ENCODE measurements at regions not wholly inside any gene's neighbourhood (a gene's known extent, or its start where the extent isn't known, plus 50 kb on each side); places are given as distances from the start of the nearest gene placed in this dataset.

- TF ChIP-seq POLR2A (IDR thresholded peaks at IDR 0.05) = no peak
- no peak for TF ChIP-seq CTCF (IDR thresholded peaks at IDR 0.05)
- TF ChIP-seq POLR2AphosphoS5 (IDR thresholded peaks at IDR 0.05) = no peak
Observed at GRCh38 chr5:106862450-106863193, 808.1 kb downstream of the EFNA5 start.
